AG04450 (cell line): ENCODE measurements at regions not wholly inside any gene's neighbourhood (a gene's known extent, or its start where the extent isn't known, plus 50 kb on each side); places are given as distances from the start of the nearest gene placed in this dataset.

Experiments
- CTCF ChIA-PET: fragments of 300-600, 350-600 bp; formaldehyde crosslinking; extraction: SDS; loops from one replicate; lab custom pipeline; 2022; ENCODE audit warnings: antibody characterized with exemption, inconsistent platforms; lab: Charles Lee
- POLR2A ChIA-PET: fragments of 350-600 bp; formaldehyde crosslinking; extraction: SDS; loops from one replicate; lab custom pipeline; 2021; ENCODE audit warnings: antibody characterized with exemption, inconsistent platforms; lab: Yijun Ruan, JAX
- DNase-seq: peaks from one replicate; pipeline ENCODE4 v3.0.0-alpha.2; 2011; ENCODE audit warnings: low read depth, low spot score
- H3K27ac ChIP-seq: one replicate; pipeline ENCODE4 v1.5.1; 2012; ENCODE audit warnings: low read depth, low read length, control low read depth
- H3K27me3 ChIP-seq: one replicate; pipeline ENCODE4 v1.6.0; 2012; ENCODE audit warnings: low read length; ENCODE audit not compliant: control insufficient read depth, insufficient read depth
- H3K4me3 ChIP-seq: 2 replicates; pipeline ENCODE4 v1.5.1; 2011; ENCODE audit warnings: mild to moderate bottlenecking, low read depth, low read length, control low read depth
- H3K9me3 ChIP-seq: 2 replicates; pipeline ENCODE4 v1.5.1; 2012; ENCODE audit warnings: low read length; ENCODE audit not compliant: control insufficient read depth, insufficient read depth
- CTCF ChIP-seq: IDR thresholded peaks from 2 replicates; pipeline ENCODE4 v1.5.1; 2011; ENCODE audit warnings: low read depth, low read length, control low read depth, inconsistent platforms

GRCh38 chr14:29310210-29310609, 543.6 kb downstream of the FOXG1 start:
- Histone ChIP-seq H3K9me3 (no peaks in the 10 kb centered on the region), H3K4me3 (no peak overlapping the region), H3K27me3 (no peaks in the 10 kb centered on the region), H3K27ac (no peak overlapping the region)
- CTCF ChIA-PET: no interaction called here
- TF ChIP-seq CTCF: no peak
- POLR2A ChIA-PET: no interaction called here
- DNase-seq: no peak

- H3K27ac ChIP-seq: no peak overlapping the region
- no peaks in the 10 kb centered on the region for H3K27me3 ChIP-seq
- TF ChIP-seq CTCF: no peak
- H3K9me3 ChIP-seq: no peaks in the 10 kb centered on the region
- no peak overlapping the region for H3K4me3 ChIP-seq
- ChIA-PET POLR2A (no interaction called here), CTCF (no interaction called here)
- no peak for DNase-seq
Measured at GRCh38 chr14:29310757-29311156, 544.2 kb downstream of the FOXG1 start.

GRCh38 chr14:29311983-29312382, 545.4 kb downstream of the FOXG1 start:
- TF ChIP-seq CTCF: no peak
- no peak for DNase-seq
- H3K27ac ChIP-seq: no peak overlapping the region
- H3K27me3 ChIP-seq: no peaks in the 10 kb centered on the region
- H3K4me3 ChIP-seq: no peak overlapping the region
- ChIA-PET CTCF (no interaction called here), POLR2A (no interaction called here)
- H3K9me3 ChIP-seq: no peaks in the 10 kb centered on the region

- Histone ChIP-seq H3K27me3 (no peaks in the 10 kb centered on the region), H3K27ac (no peak overlapping the region), H3K9me3 (no peaks in the 10 kb centered on the region), H3K4me3 (no peak overlapping the region)
- TF ChIP-seq CTCF: no peak
- POLR2A ChIA-PET: no interaction called here
- no peak for DNase-seq
- CTCF ChIA-PET: no interaction called here
Measured at GRCh38 chr14:29316936-29317335, 550.3 kb downstream of the FOXG1 start.

GRCh38 chr14:29317423-29317822, 550.8 kb downstream of the FOXG1 start:
- ChIA-PET CTCF (no interaction called here), POLR2A (no interaction called here)
- Histone ChIP-seq H3K4me3 (no peak overlapping the region), H3K9me3 (no peaks in the 10 kb centered on the region), H3K27me3 (no peaks in the 10 kb centered on the region), H3K27ac (no peak overlapping the region)
- DNase-seq: no peak
- no peak for TF ChIP-seq CTCF
